Hepatocyte (in vitro differentiated cells): ENCODE measurements at regions not wholly inside any gene's neighbourhood (a gene's known extent, or its start where the extent isn't known, plus 50 kb on each side); places are given as distances from the start of the nearest gene placed in this dataset.

ENCODE experiments used
- EZH2phosphoT487 ChIP-seq: fragments of 200-600 bp; sonication (generic); IDR thresholded peaks from one replicate; pipeline ENCODE4 v1.6.1; 2018; ENCODE audit warnings: antibody characterized with exemption, mild to moderate bottlenecking, low read depth, moderate library complexity; ENCODE audit not compliant: unreplicated experiment, severe bottlenecking
- TF ChIP-seq, protein P1 (sequence below): fragments of 200-600 bp; sonication (generic); IDR thresholded peaks from 2 replicates; pipeline ENCODE4 v1.5.1; 2016; ENCODE audit warnings: antibody characterized with exemption, mild to moderate bottlenecking; ENCODE audit not compliant: poor library complexity

DNA sequence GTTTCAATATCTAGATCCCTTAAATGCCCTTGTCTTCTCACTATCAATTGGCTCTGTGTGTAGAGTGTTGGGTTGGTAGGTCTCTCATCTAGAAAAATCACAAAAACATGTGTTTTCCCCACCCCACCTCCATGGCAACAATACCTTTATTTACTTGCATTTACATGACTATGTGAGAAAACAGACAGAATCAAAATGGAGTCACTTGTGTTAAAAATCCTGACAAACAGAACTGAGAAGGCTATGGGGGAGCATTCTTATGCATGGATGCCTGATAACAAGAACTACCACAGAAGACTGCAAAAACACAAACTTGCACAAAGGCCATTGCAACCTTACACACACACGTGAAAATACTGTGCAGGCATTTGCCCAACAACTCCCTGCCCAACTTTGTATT, 1352.9 kb upstream of the CDH9 start:
- TF ChIP-seq, protein P1, sequence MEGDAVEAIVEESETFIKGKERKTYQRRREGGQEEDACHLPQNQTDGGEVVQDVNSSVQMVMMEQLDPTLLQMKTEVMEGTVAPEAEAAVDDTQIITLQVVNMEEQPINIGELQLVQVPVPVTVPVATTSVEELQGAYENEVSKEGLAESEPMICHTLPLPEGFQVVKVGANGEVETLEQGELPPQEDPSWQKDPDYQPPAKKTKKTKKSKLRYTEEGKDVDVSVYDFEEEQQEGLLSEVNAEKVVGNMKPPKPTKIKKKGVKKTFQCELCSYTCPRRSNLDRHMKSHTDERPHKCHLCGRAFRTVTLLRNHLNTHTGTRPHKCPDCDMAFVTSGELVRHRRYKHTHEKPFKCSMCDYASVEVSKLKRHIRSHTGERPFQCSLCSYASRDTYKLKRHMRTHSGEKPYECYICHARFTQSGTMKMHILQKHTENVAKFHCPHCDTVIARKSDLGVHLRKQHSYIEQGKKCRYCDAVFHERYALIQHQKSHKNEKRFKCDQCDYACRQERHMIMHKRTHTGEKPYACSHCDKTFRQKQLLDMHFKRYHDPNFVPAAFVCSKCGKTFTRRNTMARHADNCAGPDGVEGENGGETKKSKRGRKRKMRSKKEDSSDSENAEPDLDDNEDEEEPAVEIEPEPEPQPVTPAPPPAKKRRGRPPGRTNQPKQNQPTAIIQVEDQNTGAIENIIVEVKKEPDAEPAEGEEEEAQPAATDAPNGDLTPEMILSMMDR = no peak
- TF ChIP-seq EZH2phosphoT487 = no peak
